MM.1S (cell line): ENCODE measurements at regions not wholly inside any gene's neighbourhood (a gene's known extent, or its start where the extent isn't known, plus 50 kb on each side); places are given as distances from the start of the nearest gene placed in this dataset.

ENCODE experiments used
- EZH2 ChIP-seq: fragments of 300-600 bp; sonication (generic); optimal IDR thresholded peaks from 2 replicates; pipeline ENCODE3; 2017; ENCODE audit warnings: low read depth, mild to moderate bottlenecking, antibody characterized with exemption, low read length, mixed read lengths
- TF ChIP-seq, protein P1 (sequence below): fragments of 300-600 bp; sonication (generic); IDR thresholded peaks from 2 replicates; pipeline ENCODE4 v1.5.1; 2016; ENCODE audit warnings: antibody characterized with exemption, low read length, mixed read lengths

DNA sequence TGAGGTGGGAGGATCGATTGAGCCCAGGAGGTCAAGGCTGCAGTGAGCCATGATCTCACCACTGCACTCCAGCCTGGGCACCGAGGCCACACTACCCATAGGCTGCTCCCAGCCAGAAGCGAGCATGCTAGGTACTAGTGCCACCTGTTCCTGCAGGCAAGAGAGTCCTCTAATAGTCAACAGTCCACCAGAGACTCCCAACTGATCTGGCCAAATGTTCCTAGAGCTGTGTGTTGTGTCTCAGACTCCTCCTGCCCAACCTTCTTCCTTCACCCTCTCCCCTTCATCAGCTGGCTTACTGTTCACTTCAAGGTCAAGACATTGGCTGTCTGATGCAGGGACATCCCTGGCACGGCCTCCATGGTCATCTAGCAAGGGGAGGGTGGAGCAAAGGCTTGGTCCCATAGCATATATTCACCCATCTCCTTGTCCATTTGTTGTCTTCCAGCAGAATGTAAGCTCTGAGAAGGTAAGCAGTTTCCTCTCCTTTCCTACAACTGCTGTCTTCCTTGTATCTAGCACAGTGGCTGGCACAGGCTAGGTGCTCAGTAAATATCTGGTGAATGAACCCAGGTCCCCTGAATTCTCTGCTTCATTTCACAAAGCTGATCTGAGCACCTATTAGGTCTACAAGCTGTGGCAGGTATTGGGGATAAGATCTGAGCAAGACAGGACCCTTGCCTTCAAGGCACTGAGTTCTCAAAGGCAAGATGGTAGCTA, 126.2 kb upstream of the SERPIND1 start:
- TF ChIP-seq, protein P1, sequence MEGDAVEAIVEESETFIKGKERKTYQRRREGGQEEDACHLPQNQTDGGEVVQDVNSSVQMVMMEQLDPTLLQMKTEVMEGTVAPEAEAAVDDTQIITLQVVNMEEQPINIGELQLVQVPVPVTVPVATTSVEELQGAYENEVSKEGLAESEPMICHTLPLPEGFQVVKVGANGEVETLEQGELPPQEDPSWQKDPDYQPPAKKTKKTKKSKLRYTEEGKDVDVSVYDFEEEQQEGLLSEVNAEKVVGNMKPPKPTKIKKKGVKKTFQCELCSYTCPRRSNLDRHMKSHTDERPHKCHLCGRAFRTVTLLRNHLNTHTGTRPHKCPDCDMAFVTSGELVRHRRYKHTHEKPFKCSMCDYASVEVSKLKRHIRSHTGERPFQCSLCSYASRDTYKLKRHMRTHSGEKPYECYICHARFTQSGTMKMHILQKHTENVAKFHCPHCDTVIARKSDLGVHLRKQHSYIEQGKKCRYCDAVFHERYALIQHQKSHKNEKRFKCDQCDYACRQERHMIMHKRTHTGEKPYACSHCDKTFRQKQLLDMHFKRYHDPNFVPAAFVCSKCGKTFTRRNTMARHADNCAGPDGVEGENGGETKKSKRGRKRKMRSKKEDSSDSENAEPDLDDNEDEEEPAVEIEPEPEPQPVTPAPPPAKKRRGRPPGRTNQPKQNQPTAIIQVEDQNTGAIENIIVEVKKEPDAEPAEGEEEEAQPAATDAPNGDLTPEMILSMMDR = no peak
- no peak for TF ChIP-seq EZH2
